Suprapubic skin (tissue), 3 donors: ENCODE measurements at regions not wholly inside any gene's neighbourhood (a gene's known extent, or its start where the extent isn't known, plus 50 kb on each side); places are given as distances from the start of the nearest gene placed in this dataset.

Experiments
- CTCF ChIP-seq, 2 donors: fragments of 200-600 bp in 1 of 2; fragments of 450-650 bp in 1 of 2; sonication (generic) in 1 of 2; IDR thresholded peaks; one replicate each; pipeline ENCODE4 v1.5.1; 2016 to 2019; ENCODE audit warnings: antibody characterized with exemption in 2 of 2, mild to moderate bottlenecking in 1 of 2, moderate library complexity in 1 of 2
- POLR2AphosphoS5 ChIP-seq, 3 donors: sonication (generic); formaldehyde crosslinking; IDR thresholded peaks; one replicate each; pipeline ENCODE4 v1.6.1; 2017; ENCODE audit warnings: antibody characterized with exemption in 3 of 3

- TF ChIP-seq POLR2AphosphoS5 (IDR thresholded peaks at IDR 0.05) = no peak
- TF ChIP-seq CTCF (IDR thresholded peaks at IDR 0.05) = no peak
Observed at GRCh38 chr20:55586610-55587009, 418.7 kb downstream of the CBLN4 start.
